SW 1271 (cell line): ENCODE measurements at regions not wholly inside any gene's neighbourhood (a gene's known extent, or its start where the extent isn't known, plus 50 kb on each side); places are given as distances from the start of the nearest gene placed in this dataset.
"Not testable (repeated sequence)": the region's sequence is repeated elsewhere in the genome, so short reads cannot be mapped to it uniquely, and the experiment has no call there.

Source experiments
- DNase-seq, 2 experiments: peaks; one replicate each; lab custom pipeline; 2025; lab: John Stamatoyannopoulos, UW

- no peak for DNase-seq
Observed at GRCh38 chr4:123674762-123675465, 278.3 kb downstream of the SPRY1 start.

GRCh38 chr4:123675567-123675966 lies 279.0 kb downstream of the SPRY1 start:
- DNase-seq = no peak

- no peak for DNase-seq
Observed at GRCh38 chr4:123676071-123676889, 279.7 kb downstream of the SPRY1 start.

- DNase-seq = no peak
Observed at GRCh38 chr4:123676890-123677229, 280.3 kb downstream of the SPRY1 start.

GRCh38 chr4:123682931-123683330 lies 286.3 kb downstream of the SPRY1 start:
- DNase-seq = no peak

GRCh38 chr4:123684937-123685336 lies 288.3 kb downstream of the SPRY1 start:
- not testable (repeated sequence) for DNase-seq

- not testable (repeated sequence) for DNase-seq
Observed at GRCh38 chr4:123695531-123695930, 298.9 kb downstream of the SPRY1 start.

- no peak for DNase-seq
Observed at GRCh38 chr4:123696687-123697086, 300.1 kb downstream of the SPRY1 start.

GRCh38 chr4:123698556-123698955 lies 302.0 kb downstream of the SPRY1 start:
- no peak for DNase-seq

- no peak for DNase-seq
Observed at GRCh38 chr4:123699880-123700771, 303.5 kb downstream of the SPRY1 start.

- DNase-seq = no peak
Observed at GRCh38 chr4:123701131-123701575, 304.6 kb downstream of the SPRY1 start.

GRCh38 chr4:123705419-123705818 lies 308.8 kb downstream of the SPRY1 start:
- no peak for DNase-seq

- no peak for DNase-seq
Observed at GRCh38 chr4:123706973-123707372, 310.4 kb downstream of the SPRY1 start.

GRCh38 chr4:123708902-123709301 lies 312.3 kb downstream of the SPRY1 start:
- no peak for DNase-seq

GRCh38 chr4:123709336-123709735 lies 312.7 kb downstream of the SPRY1 start:
- DNase-seq = no peak

GRCh38 chr4:123731035-123731434 lies 334.4 kb downstream of the SPRY1 start:
- no peak for DNase-seq

GRCh38 chr4:123737156-123737555 lies 340.6 kb downstream of the SPRY1 start:
- no peak for DNase-seq

- no peak for DNase-seq
Observed at GRCh38 chr4:123739806-123740205, 343.2 kb downstream of the SPRY1 start.

GRCh38 chr4:123740236-123740635 lies 343.6 kb downstream of the SPRY1 start:
- DNase-seq = no peak

GRCh38 chr4:123741906-123742305 lies 345.3 kb downstream of the SPRY1 start:
- no peak for DNase-seq

- DNase-seq = no peak
Observed at GRCh38 chr4:123743848-123744247, 347.3 kb downstream of the SPRY1 start.

GRCh38 chr4:123744664-123745290 lies 348.2 kb downstream of the SPRY1 start:
- no peak for DNase-seq
